Memory B cell (primary cell): ENCODE measurements at regions not wholly inside any gene's neighbourhood (a gene's known extent, or its start where the extent isn't known, plus 50 kb on each side); places are given as distances from the start of the nearest gene placed in this dataset.

ENCODE experiments used
- ATAC-seq: fragments of 150-1000 bp; cut with Tn5 transposase; 2 replicates; pipeline ENCODE4 v1.10.0; 2021; ENCODE audit warnings: low read depth, mild to moderate bottlenecking, moderate library complexity
- DNase-seq, 2 donors: peaks; one replicate each; pipeline ENCODE4 v3.0.0; 2022; ENCODE audit warnings: low spot score in 2 of 2
- H3K27ac Mint-ChIP-seq: one replicate; pipeline ENCODE4 v1.8.0; 2022; ENCODE audit warnings: mild to moderate bottlenecking, moderate library complexity, mixed read lengths
- H3K27me3 Mint-ChIP-seq: one replicate; pipeline ENCODE4 v1.8.0; 2022; ENCODE audit warnings: mixed read lengths
- H3K36me3 Mint-ChIP-seq: one replicate; pipeline ENCODE4 v1.8.0; 2022; ENCODE audit warnings: mild to moderate bottlenecking, mixed read lengths
- H3K4me1 Mint-ChIP-seq: one replicate; pipeline ENCODE4 v1.8.0; 2022; ENCODE audit warnings: mixed read lengths
- H3K4me3 Mint-ChIP-seq: one replicate; pipeline ENCODE4 v1.8.0; 2022; ENCODE audit warnings: mild to moderate bottlenecking, moderate library complexity, mixed read lengths
- H3K9me3 Mint-ChIP-seq: one replicate; pipeline ENCODE4 v1.8.0; 2022; ENCODE audit warnings: mixed read lengths

DNA sequence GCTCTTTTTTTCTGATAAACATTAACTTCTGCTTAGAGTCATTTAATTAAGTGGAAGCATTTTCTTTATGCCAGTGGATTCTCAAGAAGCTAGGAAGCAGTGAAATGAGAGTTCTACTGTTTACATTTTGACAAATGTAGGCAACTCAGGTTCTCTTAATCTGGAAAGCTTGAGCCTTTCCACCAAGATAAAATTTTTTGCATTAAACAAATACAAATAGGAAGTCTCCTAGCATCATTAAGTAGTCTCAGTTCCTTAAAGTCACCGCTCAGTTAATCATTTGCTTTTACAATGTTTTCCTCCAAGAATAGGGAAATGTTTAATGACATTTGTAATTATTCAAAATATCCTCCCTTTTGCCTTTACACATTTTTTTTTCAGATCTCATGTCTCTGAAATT, 290.4 kb upstream of the PDE4D start:
- Mint-ChIP-seq H3K4me1 (peaks cover 2% of the 10 kb centered on the region), H3K27me3 (no peaks in the 10 kb centered on the region), H3K4me3 (no peak overlapping the region), H3K9me3 (no peaks in the 10 kb centered on the region), H3K36me3 (peaks cover 2% of the 10 kb centered on the region), H3K27ac (no peak overlapping the region)
- DNase-seq = no peak
- ATAC-seq = no peak

GRCh38 chr5:60178101-60178500, 284.6 kb upstream of the PDE4D start:
- H3K36me3 Mint-ChIP-seq = peaks cover 11% of the 10 kb centered on the region
- DNase-seq (no peak), ATAC-seq (no peak)
- no peak overlapping the region for H3K27ac Mint-ChIP-seq
- H3K4me3 Mint-ChIP-seq = no peak overlapping the region
- no peaks in the 10 kb centered on the region for H3K4me1 Mint-ChIP-seq
- peaks cover 6% of the 10 kb centered on the region for H3K9me3 Mint-ChIP-seq
- H3K27me3 Mint-ChIP-seq = no peaks in the 10 kb centered on the region

DNA sequence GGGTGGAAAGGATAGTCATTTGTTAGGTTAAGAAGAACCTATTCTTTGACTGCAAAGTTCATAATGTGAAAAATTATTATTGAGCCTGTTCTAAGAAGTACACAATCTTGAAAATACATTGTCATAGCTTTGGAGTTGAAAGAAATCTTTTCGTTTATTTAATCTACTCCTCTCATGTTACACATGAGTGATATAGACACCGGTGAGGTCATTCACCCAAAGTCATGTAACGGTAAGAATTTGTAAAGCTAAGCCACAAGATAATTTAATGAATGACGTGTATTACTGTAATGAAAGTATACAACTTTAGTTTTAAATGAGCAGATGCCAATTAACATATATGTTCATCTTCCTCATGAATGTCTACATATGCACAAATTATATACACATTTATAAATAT, 284.1 kb upstream of the PDE4D start:
- Mint-ChIP-seq H3K4me1 (no peaks in the 10 kb centered on the region), H3K9me3 (peaks cover 6% of the 10 kb centered on the region), H3K27me3 (no peaks in the 10 kb centered on the region), H3K36me3 (peaks cover 11% of the 10 kb centered on the region), H3K4me3 (no peak overlapping the region), H3K27ac (no peak overlapping the region)
- ATAC-seq (no peak), DNase-seq (no peak)

DNA sequence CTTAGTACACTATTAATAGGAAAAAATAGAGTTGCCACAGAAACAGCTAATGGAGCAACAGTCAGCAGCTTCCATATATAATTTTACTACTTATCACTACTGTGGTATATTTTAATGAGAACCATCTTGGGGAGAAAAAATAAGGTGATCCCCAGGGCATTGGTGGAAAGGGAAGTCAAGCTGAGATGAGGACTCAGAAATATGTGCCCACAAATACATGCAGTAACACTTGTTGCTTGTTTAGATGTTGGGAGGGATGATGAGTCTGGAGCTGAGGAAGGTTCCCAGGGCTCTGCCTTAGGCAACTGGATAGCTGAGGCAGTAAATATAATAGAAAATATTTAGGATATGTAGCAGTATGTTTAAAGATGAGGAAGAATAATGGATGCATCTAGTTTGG, 280.1 kb upstream of the PDE4D start:
- no peak overlapping the region for H3K4me3 Mint-ChIP-seq
- H3K27ac Mint-ChIP-seq = no peak overlapping the region
- peaks cover 7% of the 10 kb centered on the region for H3K9me3 Mint-ChIP-seq
- peaks cover 11% of the 10 kb centered on the region for H3K36me3 Mint-ChIP-seq
- no peaks in the 10 kb centered on the region for H3K4me1 Mint-ChIP-seq
- DNase-seq (no peak), ATAC-seq (no peak)
- no peaks in the 10 kb centered on the region for H3K27me3 Mint-ChIP-seq

DNA sequence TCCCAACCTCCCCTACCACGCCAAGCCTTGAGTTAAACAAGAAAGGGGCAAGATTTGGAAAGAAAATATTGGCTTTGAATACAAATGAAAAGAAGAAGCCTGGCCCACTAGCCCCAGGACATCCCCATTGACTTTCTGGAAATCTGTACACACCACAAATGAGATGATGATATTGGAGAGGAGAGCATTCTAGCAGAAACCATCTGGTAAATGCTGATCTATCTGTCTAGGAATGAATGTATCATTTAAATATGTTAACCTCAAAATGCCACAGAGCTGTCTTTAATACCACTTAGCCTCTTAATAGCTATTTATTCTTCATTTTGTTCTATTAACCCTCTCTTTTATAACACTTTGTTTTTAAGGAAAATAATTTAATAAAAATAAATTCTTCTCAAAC, 270.2 kb upstream of the PDE4D start:
- DNase-seq (no peak), ATAC-seq (no peak)
- peaks cover 8% of the 10 kb centered on the region for H3K9me3 Mint-ChIP-seq
- no peak overlapping the region for H3K27ac Mint-ChIP-seq
- peaks cover 4% of the 10 kb centered on the region for H3K4me1 Mint-ChIP-seq
- H3K4me3 Mint-ChIP-seq = no peak overlapping the region
- no peaks in the 10 kb centered on the region for H3K27me3 Mint-ChIP-seq
- peaks cover 9% of the 10 kb centered on the region for H3K36me3 Mint-ChIP-seq

DNA sequence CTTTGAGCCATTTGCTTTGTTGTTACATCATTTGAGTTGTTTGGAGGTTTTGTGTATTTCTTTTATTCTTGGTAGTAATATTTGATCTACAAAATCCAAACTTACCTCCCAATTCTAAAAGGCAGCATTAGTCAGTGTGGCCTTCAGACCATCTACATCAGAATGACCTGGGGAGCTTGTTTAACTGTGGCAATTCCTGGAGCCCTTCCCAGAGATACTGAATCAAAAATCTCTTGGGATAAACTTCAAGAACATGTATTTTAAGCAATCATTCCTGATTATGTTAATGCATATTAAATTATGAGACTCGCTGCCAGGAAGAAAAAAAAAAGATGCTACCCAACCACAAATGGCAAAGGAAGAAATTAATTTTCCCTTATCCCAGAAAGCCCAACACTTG, 268.9 kb upstream of the PDE4D start:
- H3K36me3 Mint-ChIP-seq = peaks cover 3% of the 10 kb centered on the region
- no peak overlapping the region for H3K4me3 Mint-ChIP-seq
- H3K9me3 Mint-ChIP-seq = peaks cover 3% of the 10 kb centered on the region
- H3K4me1 Mint-ChIP-seq = peaks cover 4% of the 10 kb centered on the region
- ATAC-seq (no peak), DNase-seq (no peak)
- no peak overlapping the region for H3K27ac Mint-ChIP-seq
- no peaks in the 10 kb centered on the region for H3K27me3 Mint-ChIP-seq

- no peaks in the 10 kb centered on the region for H3K27me3 Mint-ChIP-seq
- H3K4me3 Mint-ChIP-seq = no peak overlapping the region
- no peak overlapping the region for H3K27ac Mint-ChIP-seq
- H3K9me3 Mint-ChIP-seq = no peaks in the 10 kb centered on the region
- DNase-seq (no peak), ATAC-seq (no peak)
- H3K36me3 Mint-ChIP-seq = no peaks in the 10 kb centered on the region
- H3K4me1 Mint-ChIP-seq = peaks cover 4% of the 10 kb centered on the region
Measured at GRCh38 chr5:60161340-60161934, 267.9 kb upstream of the PDE4D start.

DNA sequence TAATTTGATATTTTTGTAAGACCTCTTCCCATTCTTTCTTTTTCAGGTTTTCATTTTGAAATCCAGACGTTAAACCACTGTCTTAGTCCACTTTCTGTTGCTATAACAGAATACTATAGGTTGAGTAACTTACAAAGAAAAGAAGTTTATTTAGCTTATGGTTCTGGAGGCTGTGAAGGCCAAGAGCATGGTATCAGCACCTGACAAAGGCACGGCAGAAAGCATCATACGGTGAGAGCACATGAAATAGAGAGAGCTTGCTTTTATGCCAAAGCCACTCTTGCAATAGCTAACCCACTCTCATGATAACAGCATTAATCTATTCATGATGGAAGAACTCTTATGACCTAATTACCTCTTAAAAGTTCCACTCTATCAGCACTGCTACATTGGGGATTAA, 255.6 kb upstream of the PDE4D start:
- DNase-seq (no peak), ATAC-seq (no peak)
- Mint-ChIP-seq H3K27ac (no peak overlapping the region), H3K36me3 (no peaks in the 10 kb centered on the region), H3K4me3 (no peak overlapping the region), H3K4me1 (peaks cover 4% of the 10 kb centered on the region), H3K27me3 (no peaks in the 10 kb centered on the region), H3K9me3 (peaks cover 4% of the 10 kb centered on the region)

DNA sequence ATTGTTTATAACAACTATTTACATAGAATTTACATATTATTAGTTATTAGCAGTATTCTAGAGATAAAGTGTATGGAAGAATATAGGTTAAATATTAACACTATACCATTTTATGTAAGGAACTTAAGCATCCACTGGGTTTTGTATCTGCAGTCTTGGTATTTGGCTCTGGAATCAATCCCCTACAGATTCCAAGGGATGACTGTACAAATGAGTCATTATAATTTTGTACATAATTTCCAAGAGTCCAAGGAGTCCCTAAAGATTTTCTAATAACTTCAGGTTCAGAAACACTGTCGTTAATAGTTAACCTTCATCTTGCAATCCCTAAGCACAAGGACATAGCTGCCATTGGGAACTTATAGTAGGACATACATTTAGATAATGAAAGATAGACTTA, 254.8 kb upstream of the PDE4D start:
- H3K9me3 Mint-ChIP-seq = peaks cover 4% of the 10 kb centered on the region
- H3K27me3 Mint-ChIP-seq = no peaks in the 10 kb centered on the region
- no peak overlapping the region for H3K4me3 Mint-ChIP-seq
- peaks cover 2% of the 10 kb centered on the region for H3K4me1 Mint-ChIP-seq
- H3K36me3 Mint-ChIP-seq = no peaks in the 10 kb centered on the region
- no peak for ATAC-seq
- no peak for DNase-seq
- no peak overlapping the region for H3K27ac Mint-ChIP-seq

DNA sequence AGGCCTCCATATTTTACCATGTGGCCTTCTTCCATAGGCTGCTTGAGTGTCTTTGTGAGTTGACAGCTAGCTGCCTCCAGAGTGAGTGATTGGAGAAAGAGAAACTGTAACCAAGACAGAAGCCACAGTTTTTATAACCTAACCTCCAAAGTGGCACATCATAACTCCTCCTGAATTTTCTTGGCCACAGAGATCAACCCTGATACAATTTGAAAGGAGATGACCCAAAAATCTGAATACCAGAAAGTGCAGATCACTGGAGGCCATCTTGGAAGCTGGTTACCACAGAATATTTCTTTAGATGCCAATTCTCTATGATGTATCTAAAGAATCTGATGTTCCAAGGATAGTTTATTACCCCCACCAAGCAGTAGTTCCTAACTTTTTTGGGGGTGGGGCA, 254.3 kb upstream of the PDE4D start:
- no peak for ATAC-seq
- H3K4me1 Mint-ChIP-seq = no peaks in the 10 kb centered on the region
- no peaks in the 10 kb centered on the region for H3K27me3 Mint-ChIP-seq
- no peaks in the 10 kb centered on the region for H3K36me3 Mint-ChIP-seq
- H3K4me3 Mint-ChIP-seq = no peak overlapping the region
- no peak for DNase-seq
- H3K27ac Mint-ChIP-seq = no peak overlapping the region
- peaks cover 4% of the 10 kb centered on the region for H3K9me3 Mint-ChIP-seq

DNA sequence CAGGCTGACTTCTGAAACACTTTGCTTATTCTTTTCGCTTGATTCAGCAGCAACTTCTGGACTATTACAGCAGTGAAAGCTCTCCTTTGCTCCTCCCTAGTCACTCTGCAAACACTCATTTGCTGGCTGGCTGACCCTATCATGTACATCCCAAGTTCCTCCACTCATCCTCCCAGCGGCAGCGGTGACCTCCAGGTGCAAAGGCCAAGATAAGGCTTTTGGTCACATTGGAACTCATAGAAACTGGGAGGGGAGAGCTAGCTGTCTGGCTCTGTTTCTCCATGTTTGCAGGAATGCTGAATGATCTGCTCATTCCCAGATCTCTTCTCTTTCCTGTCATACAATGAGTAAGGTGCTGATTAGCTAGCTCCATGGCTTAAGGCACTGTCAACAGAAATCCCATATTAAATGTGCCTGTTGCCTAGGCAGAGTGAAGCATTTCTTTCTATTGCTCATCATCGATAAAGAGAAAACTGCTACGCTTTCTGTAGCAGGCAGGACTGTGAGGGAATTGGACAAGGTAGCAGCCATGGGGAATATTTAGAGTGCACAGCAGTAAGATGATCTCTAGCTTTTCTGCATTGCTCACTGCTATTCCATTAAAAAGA, 250.5 kb upstream of the PDE4D start:
- Mint-ChIP-seq H3K4me1 (no peaks in the 10 kb centered on the region), H3K27me3 (no peaks in the 10 kb centered on the region), H3K9me3 (peaks cover 3% of the 10 kb centered on the region), H3K27ac (no peak overlapping the region), H3K4me3 (no peak overlapping the region), H3K36me3 (no peaks in the 10 kb centered on the region)
- no peak for DNase-seq
- no peak for ATAC-seq

DNA sequence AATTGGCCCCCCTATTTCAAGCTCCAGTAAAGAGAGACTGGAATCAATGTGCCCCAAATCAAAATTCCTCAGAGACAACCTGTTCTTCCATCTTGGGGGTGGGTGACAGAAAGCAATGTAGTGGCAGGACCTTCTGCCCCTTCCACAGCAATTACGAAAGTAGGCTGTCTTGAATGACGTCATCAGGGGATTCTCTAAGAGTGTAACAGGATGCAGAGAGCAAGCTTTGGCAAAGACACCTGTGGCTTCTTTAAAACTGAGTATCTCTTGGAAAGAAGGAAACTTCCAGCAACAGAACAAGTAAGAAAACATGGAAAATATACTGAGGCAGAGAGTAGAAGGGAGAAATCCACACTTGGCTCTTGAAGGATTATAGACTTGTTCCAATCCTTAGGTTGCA, 247.6 kb upstream of the PDE4D start:
- no peaks in the 10 kb centered on the region for H3K27me3 Mint-ChIP-seq
- no peaks in the 10 kb centered on the region for H3K9me3 Mint-ChIP-seq
- no peaks in the 10 kb centered on the region for H3K4me1 Mint-ChIP-seq
- no peak overlapping the region for H3K27ac Mint-ChIP-seq
- no peaks in the 10 kb centered on the region for H3K36me3 Mint-ChIP-seq
- H3K4me3 Mint-ChIP-seq = no peak overlapping the region
- DNase-seq = no peak
- no peak for ATAC-seq

DNA sequence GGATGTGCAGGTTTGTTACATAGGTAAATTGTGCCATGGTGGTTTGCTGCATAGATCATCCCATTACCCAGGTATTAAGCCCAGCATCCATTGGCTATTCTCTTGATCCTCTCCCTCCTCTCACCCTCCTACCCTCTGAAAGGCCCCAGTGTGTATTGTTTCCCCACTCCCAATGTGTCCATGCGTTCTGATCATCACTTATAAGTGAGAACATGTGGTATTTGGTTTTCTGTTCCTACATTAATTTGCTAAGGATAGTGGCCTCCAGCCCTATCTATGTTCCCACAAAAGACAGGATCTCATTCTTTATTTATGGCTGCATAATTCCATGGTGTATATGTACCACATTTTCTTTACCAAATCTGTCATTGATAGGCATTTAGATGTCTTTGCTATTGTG, 243.3 kb upstream of the PDE4D start:
- Mint-ChIP-seq H3K36me3 (no peaks in the 10 kb centered on the region), H3K4me3 (no peak overlapping the region), H3K4me1 (no peaks in the 10 kb centered on the region), H3K9me3 (no peaks in the 10 kb centered on the region), H3K27ac (no peak overlapping the region), H3K27me3 (no peaks in the 10 kb centered on the region)
- DNase-seq (no peak), ATAC-seq (no peak)

DNA sequence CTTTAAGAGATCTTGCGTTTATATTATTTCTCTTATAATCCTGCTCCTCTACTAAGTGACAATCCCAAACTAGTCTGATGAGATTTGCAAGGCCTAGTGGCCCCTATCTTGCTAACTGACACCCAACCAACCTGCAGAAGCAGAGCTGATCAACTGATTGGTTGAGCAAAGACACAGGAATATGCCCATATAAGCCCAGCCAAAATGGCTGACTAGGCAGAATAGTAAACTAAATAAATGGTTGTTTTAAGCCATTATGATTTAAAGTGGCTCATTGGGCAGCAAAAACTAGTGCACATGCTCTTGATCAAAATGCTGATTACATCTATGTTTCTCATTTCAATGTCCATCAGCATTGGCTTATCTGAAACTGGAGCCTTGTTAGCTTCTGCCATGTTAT, 238.0 kb upstream of the PDE4D start:
- no peaks in the 10 kb centered on the region for H3K9me3 Mint-ChIP-seq
- no peak overlapping the region for H3K27ac Mint-ChIP-seq
- no peaks in the 10 kb centered on the region for H3K4me1 Mint-ChIP-seq
- H3K4me3 Mint-ChIP-seq = no peak overlapping the region
- DNase-seq (no peak), ATAC-seq (no peak)
- no peaks in the 10 kb centered on the region for H3K27me3 Mint-ChIP-seq
- no peaks in the 10 kb centered on the region for H3K36me3 Mint-ChIP-seq

GRCh38 chr5:60125636-60126035, 232.1 kb upstream of the PDE4D start:
- no peaks in the 10 kb centered on the region for H3K9me3 Mint-ChIP-seq
- no peaks in the 10 kb centered on the region for H3K27me3 Mint-ChIP-seq
- no peak overlapping the region for H3K27ac Mint-ChIP-seq
- no peaks in the 10 kb centered on the region for H3K4me1 Mint-ChIP-seq
- no peaks in the 10 kb centered on the region for H3K36me3 Mint-ChIP-seq
- DNase-seq (no peak), ATAC-seq (no peak)
- H3K4me3 Mint-ChIP-seq = no peak overlapping the region
